ENCODE measurements at regions not wholly inside any gene's neighbourhood (a gene's known extent, or its start where the extent isn't known, plus 50 kb on each side); places are given as distances from the start of the nearest gene placed in this dataset.

DNA sequence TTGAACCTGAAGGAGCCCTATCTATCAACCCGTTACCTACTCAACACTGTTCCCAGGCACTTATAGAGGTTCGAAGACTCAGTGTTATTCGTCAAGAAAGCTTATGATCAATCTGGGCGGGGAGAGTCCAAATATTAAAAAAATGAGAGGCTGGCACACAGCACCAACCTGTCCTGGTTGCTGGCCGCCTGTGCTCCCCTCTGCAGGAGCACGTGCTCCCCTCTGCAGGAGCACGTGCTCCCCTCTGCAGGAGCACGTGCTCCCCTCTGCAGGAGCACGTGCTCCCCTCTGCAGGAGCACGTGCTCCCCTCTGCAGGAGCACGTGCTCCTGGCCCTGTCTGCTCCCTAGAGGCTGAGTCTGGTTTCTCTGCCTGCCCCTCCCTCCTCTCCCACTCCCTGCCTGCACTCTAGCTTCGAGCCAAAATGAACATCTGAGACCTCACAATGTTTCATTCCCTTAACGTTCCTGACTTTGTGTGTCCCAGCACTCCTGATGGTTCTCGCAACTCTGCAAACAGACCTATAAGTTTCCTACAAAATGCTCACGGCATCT lies 614.0 kb upstream of the ID2 start:
- no peak for DNase-seq

GRCh38 chr2:8072907-8073306 lies 608.9 kb upstream of the ID2 start:
- no peak for DNase-seq

DNA sequence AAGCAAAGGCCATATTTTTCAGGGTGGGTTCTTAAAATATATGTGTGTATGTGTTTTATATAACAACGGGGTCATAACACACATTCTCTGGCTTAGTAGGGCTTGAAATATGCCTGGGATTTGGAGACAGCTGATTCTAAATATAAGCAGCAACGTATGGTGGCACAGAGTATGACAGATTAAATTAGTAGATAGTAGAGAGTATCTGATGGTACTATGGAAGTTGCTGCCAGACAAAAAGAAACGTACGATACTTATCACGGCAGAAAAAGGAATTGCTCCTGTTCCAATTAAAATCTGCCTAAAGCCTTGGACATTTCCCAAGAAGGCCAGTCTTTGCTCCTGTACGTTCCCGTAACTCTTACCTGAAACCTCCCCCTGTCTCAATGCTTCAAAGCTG lies 607.9 kb upstream of the ID2 start:
- no peak for DNase-seq

DNA sequence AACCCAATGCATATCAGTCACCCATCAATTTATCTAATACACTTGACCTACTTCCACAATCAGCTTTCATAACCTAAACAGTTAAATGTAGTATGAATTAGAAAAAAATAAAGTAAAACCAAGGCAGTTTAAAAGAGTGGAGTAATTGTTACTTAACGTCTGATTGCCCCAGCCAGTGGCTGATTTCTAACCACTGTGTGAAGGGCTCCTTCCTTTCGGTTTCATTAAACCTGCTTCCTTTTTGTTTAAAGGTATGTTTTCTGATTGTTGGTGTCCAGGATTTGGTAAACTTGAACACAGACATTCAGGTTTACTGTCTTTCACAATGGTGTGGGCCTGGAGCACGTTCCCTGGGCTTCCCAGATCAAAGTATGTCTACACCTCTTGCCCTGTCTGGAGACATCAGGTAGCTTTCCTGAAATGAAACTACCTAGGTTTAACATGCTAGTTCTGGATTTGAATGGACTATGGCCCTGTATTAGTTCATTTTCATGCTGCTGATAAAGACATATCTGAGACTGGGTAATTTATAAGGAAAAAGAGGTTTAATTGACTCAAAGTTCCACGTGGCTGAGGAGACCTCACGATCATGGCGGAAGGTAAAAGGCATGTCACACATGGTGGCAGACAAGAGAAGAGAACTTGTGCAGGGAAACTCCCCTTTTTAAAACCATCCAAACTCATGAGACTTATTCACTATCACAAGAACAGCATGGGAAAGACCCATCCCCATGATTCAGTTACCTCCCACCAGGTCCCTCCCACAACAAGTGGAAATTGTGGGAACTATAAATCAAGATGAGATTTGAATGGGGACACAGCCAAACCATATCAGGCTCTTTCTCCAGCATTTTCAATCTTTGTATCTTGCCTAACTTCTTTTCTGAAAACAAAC lies 605.2 kb upstream of the ID2 start:
- DNase-seq, result no peak

- no peak for DNase-seq
Observed at GRCh38 chr2:8078705-8079104, 603.2 kb upstream of the ID2 start.

- no peak for DNase-seq
Observed at GRCh38 chr2:8080063-8080462, 601.8 kb upstream of the ID2 start.

GRCh38 chr2:8081130-8081529 lies 600.7 kb upstream of the ID2 start:
- DNase-seq, result no peak

- no peak for DNase-seq
Observed at GRCh38 chr2:8082840-8083239, 599.0 kb upstream of the ID2 start.

GRCh38 chr2:8086357-8086756 lies 595.5 kb upstream of the ID2 start:
- DNase-seq, result no peak

- no peak for DNase-seq
Observed at GRCh38 chr2:8086796-8087479, 594.9 kb upstream of the ID2 start.

DNA sequence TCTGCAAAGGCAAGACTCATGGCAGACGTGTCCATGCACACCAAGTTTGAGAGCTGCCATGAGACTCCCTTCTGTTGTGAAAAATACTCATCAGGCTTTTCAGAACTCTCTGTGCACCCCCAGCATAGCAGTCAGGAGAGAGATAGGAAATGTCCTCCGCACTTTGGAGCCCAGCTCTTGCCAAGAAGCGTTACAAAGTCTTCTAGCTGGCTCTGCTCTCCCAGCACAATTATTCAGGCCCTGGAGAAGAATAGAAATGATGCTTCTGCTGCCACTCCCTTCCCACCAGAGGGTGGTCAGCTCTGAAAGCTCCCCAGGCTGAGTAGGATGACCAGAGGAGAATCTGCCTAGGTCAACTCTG lies 594.4 kb upstream of the ID2 start:
- no peak for DNase-seq

DNA sequence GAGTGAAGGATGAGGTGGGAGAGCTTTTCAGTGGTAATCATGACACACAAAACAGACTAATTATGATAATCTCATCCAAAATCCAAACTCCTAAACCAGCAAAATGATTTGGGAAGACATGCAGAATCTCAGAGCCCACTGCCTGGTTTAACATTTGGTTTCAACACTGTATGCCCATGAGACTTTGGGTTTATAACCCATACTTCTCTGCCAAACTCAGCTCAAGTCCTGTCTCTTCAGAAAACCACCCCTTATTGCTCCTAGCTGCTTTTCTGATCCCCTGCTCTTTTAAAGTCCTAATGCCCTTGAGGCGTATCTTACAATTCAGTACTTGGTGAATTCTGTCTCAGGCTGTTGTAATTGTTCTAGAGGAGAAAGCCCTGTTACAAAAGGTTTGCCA lies 593.0 kb upstream of the ID2 start:
- no peak for DNase-seq

DNA sequence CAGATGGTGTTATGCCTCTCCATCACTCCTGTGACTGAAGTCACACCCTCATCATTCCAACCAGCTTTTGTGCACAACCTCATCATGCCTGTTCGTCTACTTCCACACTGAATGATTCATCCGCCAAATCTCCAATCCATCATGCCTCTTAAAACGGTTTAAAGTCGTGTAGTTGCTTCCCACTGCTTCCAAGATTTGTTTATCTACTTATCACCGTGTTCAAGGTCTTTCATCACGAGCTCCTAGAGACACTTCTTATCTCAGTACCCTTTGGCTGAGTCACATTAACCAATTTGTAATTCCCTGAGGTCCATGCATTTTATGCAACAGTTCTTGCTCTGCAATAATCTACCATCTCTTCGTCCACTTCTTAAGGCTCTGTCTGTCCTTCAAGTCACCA lies 592.3 kb upstream of the ID2 start:
- DNase-seq, result no peak

GRCh38 chr2:8090748-8091700 lies 590.8 kb upstream of the ID2 start:
- DNase-seq, result peak; percentile 78 to 82

DNA sequence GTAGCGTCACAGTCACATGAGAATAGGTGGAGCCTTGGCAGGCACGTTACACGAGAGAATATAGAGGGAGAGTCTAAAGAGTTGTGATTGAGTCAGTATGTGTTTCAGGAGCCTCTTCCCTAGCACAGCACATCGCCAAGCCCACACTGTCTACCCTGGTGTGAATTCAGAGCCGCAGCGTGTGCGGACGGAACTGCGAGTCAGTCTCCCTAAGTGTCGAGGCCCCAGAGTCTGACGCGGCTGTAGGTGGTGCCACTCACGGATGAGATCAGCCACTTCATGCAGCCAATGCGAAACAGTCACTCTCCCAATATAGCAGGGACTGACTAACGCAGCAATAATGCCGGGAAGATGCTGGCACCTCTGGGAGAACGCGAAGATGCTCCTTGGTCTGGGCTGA lies 587.3 kb upstream of the ID2 start:
- DNase-seq, result no peak

DNA sequence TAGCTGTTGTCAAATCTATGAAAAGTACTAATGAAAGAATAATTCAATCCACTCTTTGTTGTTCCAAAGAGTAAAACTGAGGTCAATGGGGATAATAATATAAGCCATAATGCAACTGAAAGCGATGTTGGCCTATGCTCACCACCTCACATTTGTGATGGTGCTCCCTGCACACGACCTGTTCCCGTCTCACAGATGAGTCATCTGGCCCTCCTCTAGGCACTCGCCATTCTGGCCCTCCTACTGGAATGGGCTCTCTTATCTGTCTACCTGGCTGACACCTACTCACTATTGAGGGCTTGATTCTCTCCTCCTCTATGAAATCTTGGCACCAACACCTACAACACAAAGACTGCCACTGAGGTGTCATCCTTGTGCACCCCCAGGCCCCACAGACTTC lies 585.9 kb upstream of the ID2 start:
- DNase-seq, result no peak

DNA sequence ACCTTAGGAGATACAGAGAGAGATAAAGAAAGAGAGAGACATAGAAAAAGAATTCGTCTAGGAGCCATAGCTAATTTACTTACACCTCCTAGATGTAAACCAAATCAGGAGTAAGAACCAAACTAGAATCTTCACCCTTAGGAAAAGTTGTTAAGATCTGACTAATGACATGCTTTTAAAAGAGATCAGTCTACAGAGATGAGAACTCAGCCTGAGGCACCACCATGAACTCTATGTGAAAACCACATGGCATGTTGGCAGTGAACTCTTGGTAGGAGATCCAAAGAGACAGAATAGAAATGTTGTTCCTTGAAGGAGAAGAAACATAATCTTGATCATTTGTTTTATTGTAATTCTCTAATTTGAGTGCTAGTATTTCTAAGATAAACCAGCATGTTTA lies 585.4 kb upstream of the ID2 start:
- no peak for DNase-seq

- DNase-seq, result no peak
Observed at GRCh38 chr2:8098476-8099266, 583.2 kb upstream of the ID2 start.

- no peak for DNase-seq
Observed at GRCh38 chr2:8099267-8099582, 582.6 kb upstream of the ID2 start.

DNA sequence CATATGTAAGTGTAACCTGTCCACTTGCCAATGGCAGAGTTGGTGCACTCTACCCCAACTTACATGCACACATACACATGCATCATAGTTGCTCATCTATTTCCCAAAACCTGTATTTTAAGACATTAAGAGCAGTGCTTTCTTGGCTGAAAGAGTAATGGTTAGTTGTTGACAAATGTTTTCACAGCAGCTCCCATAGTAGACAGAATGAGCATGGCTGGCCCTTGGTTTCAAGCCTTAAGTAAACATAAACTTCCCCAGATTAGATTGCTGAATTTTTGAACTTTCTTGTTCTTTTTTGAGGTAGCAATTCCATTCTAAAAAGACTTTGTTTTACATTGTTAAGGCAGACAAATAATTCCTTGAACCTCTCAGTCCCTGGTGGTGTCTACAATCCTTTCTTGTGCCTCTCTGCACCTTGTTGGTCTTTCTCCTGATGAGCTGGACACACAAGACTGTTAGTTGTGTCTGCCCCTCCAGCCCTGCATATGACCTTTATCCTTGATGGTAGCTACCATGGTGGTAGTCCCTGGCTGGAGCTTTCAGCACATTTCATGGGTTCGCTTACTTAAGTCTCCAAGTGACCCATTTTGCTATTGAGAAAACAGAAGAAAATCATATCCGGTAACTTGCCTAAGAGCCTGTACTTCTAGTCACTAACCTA lies 580.1 kb upstream of the ID2 start:
- DNase-seq, result no peak

GRCh38 chr2:8102470-8102869 lies 579.4 kb upstream of the ID2 start:
- no peak for DNase-seq
